ENCODE measurements at regions not wholly inside any gene's neighbourhood (a gene's known extent, or its start where the extent isn't known, plus 50 kb on each side); places are given as distances from the start of the nearest gene placed in this dataset.

GRCh38 chrX:13252726-13253125 lies 67.1 kb downstream of the ATXN3L start (continued):
- TF ChIP-seq PRDM10 (tag by site-specific recombination; IDR thresholded peaks at IDR 0.05) (no peak), ZBTB7A (tag by site-specific recombination; IDR thresholded peaks at IDR 0.05; ENCODE audit: low read depth) (no peak)

GRCh38 chrX:13250826-13251580 lies 68.8 kb downstream of the ATXN3L start:
- Histone ChIP-seq H3K4me3 (ENCODE audit: low read depth, low read length) (no peak overlapping the region), H3K27ac (ENCODE audit: extremely low read depth, low read depth, low read length) (no peak overlapping the region), H3K4me1 (ENCODE audit: control insufficient read depth, insufficient read depth, low read length) (no peaks in the 10 kb centered on the region), H3K9me3 (ENCODE audit: control insufficient read depth, insufficient read depth, low read depth, low read length) (no peaks in the 10 kb centered on the region), H3K36me3 (ENCODE audit: control insufficient read depth in 2 of 2, insufficient read depth in 1 of 2, low read length in 2 of 2) (no peaks in the 10 kb centered on the region)
- POLR2A ChIA-PET: interaction anchor here (0.6 kb wide), 1 partner anchor 228 kb away, joined by 6 read pairs; no protein-coding TSS in a partner anchor
- TF ChIP-seq ZSCAN4 (tag by site-specific recombination; IDR thresholded peaks at IDR 0.05) (no peak), ZNF623 (tag by site-specific recombination; IDR thresholded peaks at IDR 0.05) (no peak), ZNF169 (tag by site-specific recombination; IDR thresholded peaks at IDR 0.05) (no peak), ZNF518A (tag by site-specific recombination; conservative IDR thresholded peaks at IDR 0.05; ENCODE audit: low read depth) (no peak), ZNF585B (tag by site-specific recombination; IDR thresholded peaks at IDR 0.05) (no peak), ZNF274 (IDR thresholded peaks at IDR 0.05; ENCODE audit: low read length) (no peak), ZNF274 (tag by site-specific recombination; IDR thresholded peaks at IDR 0.05; ENCODE audit: borderline replicate concordance) (no peak), ZNF155 (tag by site-specific recombination; IDR thresholded peaks at IDR 0.05) (no peak)
- CTCF ChIA-PET: no interaction called here

- H3K4me1 ChIP-seq (ENCODE audit: control insufficient read depth, insufficient read depth, low read length): no peaks in the 10 kb centered on the region
- H3K27ac ChIP-seq (ENCODE audit: extremely low read depth, low read depth, low read length): no peak overlapping the region
- no peak for TF ChIP-seq TCF7L2 (IDR thresholded peaks at IDR 0.05; ENCODE audit: borderline replicate concordance, low read depth, low read length)
- TF ChIP-seq ZNF391 (tag by site-specific recombination; IDR thresholded peaks at IDR 0.05; ENCODE audit: borderline replicate concordance, low read depth): no peak
- TF ChIP-seq ZNF133 (tag by site-specific recombination; IDR thresholded peaks at IDR 0.05): no peak
- TF ChIP-seq ZNF10 (tag by site-specific recombination; IDR thresholded peaks at IDR 0.05): no peak
- TF ChIP-seq ZNF174 (tag by site-specific recombination; IDR thresholded peaks at IDR 0.05): no peak
- no peak for TF ChIP-seq ZNF140 (tag by site-specific recombination; IDR thresholded peaks at IDR 0.05)
- no peak for TF ChIP-seq ZNF792 (tag by site-specific recombination; IDR thresholded peaks at IDR 0.05)
- TF ChIP-seq ZNF169 (tag by site-specific recombination; IDR thresholded peaks at IDR 0.05): no peak
- TF ChIP-seq ZNF24 (tag by site-specific recombination; IDR thresholded peaks at IDR 0.05): no peak
- no peak for TF ChIP-seq ZNF354C (tag by site-specific recombination; IDR thresholded peaks at IDR 0.05; ENCODE audit: borderline replicate concordance, low read depth)
- no peak for TF ChIP-seq TRIM28 (IDR thresholded peaks at IDR 0.05; ENCODE audit: borderline replicate concordance, low read length)
- no peak for TF ChIP-seq MEIS1 (CRISPR knock-in tag; IDR thresholded peaks at IDR 0.05; ENCODE audit: borderline replicate concordance)
- no peaks in the 10 kb centered on the region for H3K36me3 ChIP-seq (ENCODE audit: control insufficient read depth in 2 of 2, insufficient read depth in 1 of 2, low read length in 2 of 2)
- no peak overlapping the region for H3K4me3 ChIP-seq (ENCODE audit: low read depth, low read length)
- no peaks in the 10 kb centered on the region for H3K9me3 ChIP-seq (ENCODE audit: control insufficient read depth, insufficient read depth, low read depth, low read length)
- ChIA-PET CTCF (no interaction called here), POLR2A (no interaction called here)
Measured at GRCh38 chrX:13248867-13249486, 70.9 kb downstream of the ATXN3L start.
